ENCODE measurements at regions not wholly inside any gene's neighbourhood (a gene's known extent, or its start where the extent isn't known, plus 50 kb on each side); places are given as distances from the start of the nearest gene placed in this dataset.
"Not testable (repeated sequence)": the region's sequence is repeated elsewhere in the genome, so short reads cannot be mapped to it uniquely, and the experiment has no call there.

DNA sequence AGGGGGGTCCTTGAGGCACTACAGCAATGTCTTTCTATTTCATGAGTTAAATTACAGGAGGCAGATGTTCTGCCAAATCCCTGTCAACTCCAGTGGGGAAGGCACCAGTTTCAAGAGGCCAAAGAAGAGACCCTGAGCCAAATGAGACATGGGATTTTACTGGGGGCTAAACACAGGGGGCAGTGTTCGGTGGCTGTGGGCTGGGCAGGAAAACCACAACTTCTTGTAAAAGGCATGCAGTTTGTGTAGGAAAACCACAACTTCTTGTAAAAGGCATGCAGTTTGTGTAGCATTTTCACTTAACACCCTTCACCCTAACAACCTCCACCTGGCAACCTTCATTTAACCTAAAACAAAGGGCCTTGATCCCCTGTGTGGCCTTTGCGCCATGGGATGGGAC lies 61.0 kb downstream of the POLR2M start:
- DNase-seq = no peak

DNA sequence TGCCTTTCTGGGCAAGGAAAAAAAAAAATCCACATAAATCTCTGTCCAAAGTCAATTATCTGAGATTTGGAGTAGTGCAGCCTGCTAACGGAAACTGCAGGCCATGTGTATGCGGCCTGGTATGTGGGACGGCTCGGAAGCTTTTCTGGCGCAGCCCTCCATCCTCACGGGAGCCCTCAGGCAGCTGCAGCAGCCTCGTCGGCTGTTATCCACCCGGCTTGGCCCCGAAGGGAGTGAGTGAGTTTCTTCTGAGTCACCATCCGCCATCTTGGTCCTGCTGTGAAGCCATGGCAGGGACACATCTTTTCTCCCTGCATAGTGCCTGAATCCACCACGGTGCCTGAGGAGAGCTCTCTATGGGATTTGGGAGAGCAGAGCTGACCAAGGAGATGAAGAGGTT lies 62.8 kb downstream of the POLR2M start:
- no peak for DNase-seq

DNA sequence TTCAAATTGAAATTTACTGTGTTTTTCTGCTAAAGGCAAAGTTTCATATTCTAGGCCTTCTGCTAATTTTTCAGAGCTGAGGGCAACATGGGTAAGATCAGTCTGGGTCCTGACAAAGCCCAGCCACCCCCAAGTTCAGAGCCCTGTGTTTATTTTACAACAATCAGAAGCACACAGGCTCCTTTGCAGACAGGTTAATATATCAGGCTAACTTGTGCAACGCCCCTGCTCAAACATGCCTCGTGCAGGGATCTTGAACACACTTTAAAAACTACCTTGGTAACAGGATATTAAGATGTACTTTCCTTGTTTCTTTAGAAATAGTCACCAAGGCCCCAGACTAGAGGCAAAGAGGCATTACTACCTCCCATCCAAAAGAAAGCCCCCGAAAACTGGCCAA lies 64.0 kb downstream of the POLR2M start:
- DNase-seq = no peak

DNA sequence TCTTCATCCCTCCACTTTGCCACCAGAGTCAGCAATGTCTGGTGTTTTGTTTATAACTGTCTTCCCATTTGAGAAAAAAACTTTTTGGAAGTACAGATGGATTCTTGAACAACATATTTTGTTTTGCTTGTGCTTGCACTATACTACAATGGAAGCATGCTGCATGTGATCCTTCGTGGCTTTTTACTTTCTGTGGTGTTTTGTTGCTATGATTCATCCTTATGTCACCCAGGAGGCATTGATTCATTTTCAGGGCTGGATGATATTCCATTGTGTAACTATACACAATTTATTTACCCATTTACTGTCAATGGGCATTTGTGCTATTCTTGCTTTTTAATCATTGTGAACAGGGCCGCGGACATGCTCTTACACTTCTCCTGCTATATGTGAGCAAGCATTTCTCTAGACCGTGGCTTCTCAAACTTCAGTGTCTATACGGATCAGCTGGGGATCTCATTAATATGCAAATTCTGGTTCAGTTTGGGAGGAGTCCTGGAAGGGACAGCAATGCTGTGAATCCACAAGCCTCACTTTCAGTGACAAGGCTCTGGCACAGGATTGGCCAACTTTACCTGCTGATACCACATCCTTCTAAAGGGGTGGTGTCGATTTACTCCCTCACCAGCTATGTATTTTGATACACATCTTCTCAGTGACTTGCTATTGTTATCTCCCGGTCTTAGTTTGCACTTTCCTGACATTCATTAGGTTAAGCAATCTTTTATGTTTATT lies 65.9 kb downstream of the POLR2M start:
- no peak for DNase-seq

DNA sequence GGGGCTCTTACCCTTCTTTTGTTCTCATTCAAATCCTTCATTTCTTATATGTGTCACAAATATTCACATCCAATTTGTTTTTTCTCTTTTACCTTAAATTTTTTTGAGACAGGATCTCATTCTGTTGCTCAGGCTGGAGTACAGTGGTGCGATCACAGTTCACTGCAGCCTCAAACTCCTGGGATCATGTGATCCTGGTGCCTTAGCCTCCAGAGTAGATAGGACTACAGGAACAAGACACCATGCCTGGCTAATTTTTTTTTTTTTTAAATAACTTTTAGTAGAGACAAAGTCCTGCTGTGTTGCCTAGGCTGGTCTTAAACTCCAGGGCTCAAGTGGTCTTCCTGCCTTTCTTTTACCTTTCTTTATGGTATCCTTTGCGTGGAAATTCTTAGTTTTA lies 66.5 kb downstream of the POLR2M start:
- DNase-seq = no peak

DNA sequence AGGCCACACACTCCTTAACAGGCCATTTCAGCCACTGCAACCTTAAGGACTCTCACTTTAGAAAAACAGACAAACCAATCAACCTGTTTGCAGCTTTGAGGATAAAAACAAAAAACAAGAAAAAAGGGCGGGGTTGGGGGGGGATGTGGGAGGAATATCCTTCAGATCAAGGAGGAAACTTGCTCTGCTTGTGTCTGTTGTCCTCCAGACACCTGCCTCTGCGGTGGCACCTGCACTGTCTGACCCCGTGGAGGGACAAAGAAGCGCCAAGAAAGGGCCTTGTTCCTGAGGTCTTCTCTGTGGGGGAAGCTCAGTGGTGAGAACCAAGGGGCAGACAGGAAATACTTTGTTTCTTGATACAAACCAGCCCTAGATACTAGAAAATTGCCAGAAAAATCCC lies 70.5 kb downstream of the POLR2M start:
- DNase-seq = no peak

DNA sequence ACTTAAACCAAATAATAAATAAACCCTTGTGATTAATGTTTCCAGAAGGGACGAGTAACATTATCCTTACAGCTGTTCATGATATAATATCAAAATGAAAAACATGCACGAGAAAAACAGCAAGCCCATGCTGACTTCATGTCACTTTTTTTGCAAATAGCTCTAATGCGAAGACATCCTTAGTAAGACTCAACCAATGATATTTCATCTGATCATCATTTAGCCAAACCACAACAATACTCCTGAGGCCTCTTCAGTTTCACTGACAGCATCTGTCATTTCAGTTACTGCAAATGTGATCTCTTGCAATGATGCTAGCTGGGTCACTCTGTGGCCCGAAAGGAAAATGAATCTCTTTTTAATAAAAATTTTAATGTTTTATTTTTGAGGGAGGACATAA lies 74.0 kb downstream of the POLR2M start:
- no peak for DNase-seq

DNA sequence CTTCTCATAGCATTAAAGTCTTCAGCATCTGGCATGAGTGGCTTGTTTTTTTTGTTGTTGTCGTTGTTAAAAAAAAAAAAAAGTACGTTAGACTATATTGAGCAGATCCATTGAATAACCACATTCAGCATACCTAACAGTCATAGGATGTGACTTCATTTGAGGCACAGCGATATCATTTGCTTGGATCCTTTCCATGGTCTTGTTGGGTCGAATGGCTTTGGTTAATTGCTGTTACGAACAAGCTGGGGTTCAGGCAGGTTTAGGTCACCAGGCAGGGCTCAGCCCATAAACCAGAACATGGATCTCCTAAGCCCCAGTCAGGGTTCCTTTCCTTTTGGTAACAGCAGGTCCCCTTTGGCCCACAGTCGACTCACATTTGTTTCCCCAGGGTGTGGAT lies 76.2 kb downstream of the POLR2M start:
- DNase-seq = no peak

DNA sequence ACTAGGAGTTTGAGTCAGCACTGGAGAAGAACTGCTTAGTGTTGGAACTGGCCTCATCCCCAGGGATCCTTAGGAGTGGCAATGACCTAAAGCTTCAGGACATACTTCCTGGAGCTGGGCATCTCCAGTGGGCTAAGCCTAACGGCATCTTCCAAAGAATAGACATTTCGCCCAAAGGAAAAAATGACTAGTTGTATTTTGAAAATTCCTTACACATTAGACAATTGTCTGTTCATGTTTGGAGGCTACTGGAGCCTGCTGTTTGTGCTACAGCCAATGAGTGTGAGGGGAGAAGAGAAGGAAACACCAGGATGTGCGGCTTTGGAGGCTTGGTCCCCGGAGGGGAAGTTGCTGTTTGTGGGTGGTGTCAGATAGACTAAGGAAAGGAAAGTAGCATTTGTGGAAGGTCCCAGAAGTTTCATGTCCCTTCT lies 77.6 kb downstream of the POLR2M start:
- DNase-seq = peak; percentile 37

DNA sequence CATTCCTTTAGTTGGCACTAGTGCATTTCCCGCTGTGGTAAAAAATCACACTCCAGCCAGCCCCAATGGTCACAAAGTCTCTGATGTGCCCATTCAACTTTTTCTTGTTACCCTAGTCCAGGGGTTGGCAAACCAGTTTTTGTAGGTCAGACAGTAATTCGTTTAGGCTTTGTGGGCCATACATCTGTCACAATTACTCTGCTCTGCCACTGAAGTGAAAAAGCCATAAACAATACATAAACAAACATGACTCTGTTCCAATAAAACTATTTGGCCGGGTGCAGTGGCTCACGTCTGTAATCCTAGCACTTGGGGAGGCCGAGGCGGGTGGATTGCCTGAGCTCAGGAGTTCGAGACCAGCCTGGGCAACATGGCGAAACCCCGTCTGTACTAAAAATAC lies 78.5 kb downstream of the POLR2M start:
- DNase-seq = no peak

DNA sequence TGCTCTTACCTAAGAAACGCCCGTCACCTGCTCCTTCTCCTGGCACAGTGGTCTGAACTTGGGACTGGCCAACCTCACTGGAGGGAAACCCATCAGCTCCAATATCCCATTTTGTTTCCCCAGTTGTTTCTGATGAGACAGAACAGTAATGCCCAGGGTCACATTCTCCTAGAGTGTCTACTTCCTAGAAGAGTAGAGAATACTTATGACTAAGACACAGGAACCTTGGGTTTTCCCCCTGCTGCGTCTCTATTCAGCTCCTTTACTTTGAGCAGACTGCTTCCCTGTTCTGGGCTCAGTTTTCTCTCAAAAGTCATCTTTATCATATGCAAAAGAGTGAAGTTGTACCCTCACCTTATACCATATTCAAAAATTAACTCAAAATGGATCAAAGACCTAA lies 79.4 kb downstream of the POLR2M start:
- DNase-seq = no peak

DNA sequence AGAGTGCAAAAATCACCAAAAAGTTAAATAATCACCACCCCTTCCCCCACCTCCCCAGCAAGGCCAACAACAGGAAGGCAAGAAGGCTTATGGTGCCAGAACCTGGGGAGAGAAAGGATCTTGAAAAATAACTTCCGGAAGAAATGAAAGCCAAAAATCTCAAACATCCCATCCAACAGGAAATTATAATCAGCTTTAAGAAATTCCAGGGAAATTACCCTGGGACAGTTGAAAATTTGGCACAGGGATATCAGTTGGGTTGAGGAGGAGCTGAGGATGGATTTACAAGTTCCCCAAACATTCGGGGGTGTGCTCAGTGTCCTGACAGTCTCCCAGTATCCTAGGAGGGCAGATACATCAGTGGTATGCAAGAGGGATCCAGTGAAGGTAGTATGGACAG lies 82.7 kb downstream of the POLR2M start:
- DNase-seq = no peak

DNA sequence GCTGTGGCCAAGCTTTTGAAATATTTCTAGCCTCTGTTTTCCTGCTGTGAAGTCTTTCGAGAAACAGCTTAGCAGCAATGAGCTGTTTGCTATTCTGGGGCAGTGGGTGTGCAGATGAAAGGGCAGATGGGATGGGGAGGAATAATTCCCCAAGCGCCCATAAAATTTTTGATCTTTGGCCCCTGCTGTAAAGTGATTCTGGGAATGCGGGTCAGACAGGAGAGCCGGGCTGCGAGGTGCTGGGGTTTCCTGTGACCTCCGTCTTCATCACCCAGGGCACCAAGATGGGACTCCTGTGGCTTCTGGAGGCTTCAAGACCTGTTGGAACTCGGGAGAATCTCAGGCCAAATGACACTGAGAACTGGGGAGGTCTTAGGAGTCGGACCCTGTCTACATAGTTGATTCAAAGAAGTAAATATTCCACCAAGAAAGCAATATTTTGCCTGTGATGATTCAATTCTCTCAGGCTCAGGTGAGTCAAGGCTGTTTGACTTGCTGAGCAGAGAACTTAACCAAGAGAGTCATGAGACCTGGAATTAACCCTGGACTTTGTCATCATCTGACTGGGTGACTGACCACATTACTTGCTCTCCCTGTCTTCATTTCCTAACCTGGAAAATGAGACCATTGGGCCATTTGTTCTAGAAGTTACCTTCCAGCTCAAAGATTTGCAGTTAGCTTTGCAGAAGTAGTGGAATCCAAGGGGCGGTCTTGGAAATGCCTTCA lies 86.4 kb downstream of the POLR2M start:
- no peak for DNase-seq

DNA sequence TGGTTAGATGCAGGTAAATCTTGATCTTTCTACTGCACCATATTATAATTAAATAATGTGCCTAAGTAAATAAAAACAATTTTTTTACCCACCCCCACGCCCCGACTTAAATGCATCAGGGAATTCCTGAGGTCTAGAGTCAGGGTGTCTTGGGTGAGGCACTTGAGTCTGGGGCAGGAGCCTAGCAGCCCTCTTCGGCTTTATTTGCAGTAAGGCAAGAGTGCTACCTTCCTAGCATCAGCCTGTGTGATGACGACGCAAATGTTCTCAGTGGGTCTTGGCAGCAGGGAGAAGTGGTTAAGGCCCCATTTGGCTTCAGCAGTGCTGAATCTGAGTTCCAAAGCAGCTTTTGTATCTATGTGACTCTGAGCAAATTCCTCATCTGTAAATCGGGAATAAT lies 88.7 kb downstream of the POLR2M start:
- DNase-seq = no peak

DNA sequence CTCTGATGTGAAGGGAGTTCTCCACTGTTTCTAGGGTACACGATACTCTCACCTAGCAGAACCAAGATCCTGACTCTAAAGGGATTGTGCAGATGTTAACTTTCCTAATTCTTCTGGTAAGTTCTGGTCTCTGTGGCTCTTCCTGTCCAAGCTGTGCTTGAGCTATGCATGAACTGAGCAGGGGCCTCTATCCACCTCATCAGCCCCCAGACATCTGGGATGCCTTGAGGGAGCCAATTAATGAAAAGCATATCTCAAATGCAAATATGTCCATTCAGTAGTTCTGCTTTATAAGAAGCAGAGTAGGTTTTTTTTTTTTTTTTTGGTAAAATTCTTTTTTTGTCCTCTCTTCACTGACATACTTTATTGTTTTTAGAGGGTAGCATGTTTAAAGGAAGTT lies 89.6 kb downstream of the POLR2M start:
- no peak for DNase-seq

DNA sequence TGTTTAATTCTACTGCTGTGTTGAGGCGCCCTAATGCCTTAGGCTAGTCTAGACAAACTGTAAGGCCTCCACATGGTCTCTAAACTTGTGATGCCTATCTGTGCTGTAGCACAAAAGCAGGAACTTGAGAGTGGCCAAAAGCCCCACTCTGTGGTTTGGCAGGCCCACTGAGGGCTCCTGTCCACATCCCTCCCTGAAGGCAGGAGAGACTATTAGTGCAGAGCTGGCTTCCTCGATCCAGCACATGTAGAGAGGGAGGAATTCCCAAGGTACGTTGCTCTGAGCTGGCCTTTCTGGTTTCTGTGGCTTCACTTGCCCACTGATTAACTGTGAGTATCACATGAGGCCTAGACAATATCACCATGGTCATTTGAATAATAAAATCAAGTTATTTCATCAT lies 90.6 kb downstream of the POLR2M start:
- DNase-seq = no peak

DNA sequence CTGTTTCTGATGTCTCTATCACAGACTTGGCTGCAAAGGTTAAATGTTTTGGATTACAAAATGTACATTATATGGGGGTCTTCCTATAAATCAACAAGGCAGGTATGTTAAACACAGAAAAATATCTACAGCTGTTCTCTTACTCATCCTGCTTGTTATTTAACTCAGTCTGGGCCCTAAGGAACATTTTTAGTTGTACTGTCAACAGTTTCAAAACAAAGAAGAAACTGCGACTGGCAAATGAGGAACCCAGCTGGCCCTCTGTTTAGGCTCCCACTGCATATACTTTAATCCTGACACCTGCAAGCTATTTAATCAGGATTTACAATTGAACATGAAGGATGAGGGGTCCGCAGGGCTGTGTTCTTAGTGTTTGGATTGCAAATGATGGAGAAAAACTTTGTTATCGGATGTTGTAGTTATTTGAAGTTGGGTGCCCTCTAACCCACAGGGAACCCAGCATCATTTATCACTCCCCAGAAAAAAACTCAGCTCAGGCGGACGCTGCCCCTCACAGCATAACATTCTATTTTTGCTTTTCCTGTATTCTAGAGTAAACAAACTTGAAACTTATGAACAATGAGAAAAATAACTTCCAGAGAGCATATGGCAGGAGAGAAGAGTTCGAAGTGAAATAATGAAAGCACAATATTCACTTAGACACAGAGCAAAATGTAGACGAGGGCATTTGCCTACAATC lies 91.2 kb downstream of the POLR2M start:
- DNase-seq = no peak

DNA sequence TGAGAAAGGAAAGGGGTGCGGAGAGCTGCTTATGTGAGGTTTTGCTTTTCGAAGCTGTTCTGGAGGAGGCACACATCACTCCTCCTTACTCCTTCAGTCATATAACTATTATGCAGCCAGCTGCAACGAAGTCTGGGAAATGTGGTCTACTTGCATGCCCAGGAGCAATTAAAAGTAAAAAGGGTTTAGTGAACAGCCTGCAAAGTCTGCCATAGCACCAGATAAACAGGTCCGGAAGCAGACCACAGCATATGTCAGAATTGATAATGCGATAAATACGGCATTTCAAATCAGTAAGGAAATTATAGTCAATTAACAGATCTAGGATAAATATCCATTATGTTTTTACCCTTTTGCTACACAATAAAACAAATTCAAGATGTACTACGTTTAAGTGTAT lies 99.5 kb downstream of the POLR2M start:
- DNase-seq = no peak

DNA sequence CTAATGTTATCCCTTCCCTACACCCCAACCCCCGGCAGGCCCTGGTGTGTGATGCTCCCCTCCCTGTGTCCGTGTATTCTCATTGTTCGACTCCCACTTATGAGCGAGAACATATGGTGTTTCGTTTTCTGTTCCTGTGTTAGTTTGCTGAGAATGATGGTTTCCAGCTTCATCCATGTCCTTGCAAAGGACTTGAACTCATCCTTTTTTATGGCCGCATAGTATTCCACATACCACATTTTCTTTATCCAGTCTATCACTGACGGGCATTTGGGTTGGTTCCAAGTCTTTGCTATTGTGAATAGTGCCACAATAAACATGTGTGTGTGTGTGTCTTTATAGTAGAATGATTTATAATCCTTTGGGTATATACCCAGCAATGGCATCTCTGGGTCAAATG lies 102.8 kb downstream of the POLR2M start:
- DNase-seq = not testable (repeated sequence)

DNA sequence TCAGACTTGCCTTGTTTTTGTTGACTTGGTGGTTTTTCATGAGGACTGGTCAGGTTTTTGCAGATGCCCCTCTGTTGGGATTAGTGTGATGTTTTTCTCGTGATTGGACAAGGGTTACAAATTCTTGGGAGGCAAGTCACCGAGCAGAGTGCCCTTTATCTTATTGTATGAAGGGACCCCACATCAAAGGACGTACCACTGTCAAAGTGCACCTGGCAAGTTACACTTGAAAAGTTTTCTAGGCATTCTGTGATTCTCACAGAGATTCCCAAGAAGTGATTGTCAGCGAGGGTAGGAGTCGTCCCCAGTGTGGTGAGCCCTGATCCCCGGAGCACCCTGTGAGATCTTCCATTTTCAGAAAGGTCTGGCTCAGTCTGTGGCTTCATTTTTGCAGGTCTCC lies 110.1 kb downstream of the POLR2M start:
- DNase-seq = no peak

DNA sequence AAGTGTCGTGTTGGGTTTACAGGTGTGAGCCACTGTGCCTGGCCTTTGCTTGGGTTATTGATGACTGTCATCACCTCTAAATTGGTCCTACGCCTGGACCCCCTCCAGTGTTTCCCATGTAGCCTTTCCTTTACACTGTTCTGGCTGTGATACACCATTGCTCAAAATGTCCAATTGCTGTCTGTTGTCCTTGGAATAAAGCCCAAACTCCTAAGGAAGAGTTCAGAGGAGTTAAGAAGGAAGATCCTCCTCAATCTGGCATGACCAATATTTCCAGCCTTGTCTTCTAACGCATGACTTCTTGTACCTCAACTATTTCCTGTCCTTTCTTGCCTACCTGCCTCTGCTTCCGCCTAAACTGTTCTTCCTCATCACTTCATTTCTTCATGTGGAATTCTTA lies 113.1 kb downstream of the POLR2M start:
- DNase-seq = no peak

DNA sequence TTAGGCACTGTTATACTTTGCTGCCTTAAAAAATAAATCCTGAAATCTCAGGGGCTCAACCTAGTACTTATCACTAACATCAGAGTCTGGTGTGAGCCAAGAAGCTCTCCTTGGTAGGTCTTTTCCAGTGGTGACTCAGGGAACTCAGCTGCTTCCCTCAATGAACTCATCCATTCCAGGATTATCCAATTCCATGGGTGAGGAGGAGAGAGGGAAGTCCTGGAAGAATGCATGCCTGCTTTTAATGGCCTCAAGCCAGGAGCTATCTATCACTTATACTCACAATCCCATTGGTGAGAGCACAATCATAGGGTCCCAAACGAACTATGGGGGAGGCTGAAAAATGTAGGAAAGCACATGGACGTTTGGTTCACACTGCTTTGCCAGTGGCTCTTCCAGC lies 113.6 kb downstream of the POLR2M start:
- DNase-seq = no peak

DNA sequence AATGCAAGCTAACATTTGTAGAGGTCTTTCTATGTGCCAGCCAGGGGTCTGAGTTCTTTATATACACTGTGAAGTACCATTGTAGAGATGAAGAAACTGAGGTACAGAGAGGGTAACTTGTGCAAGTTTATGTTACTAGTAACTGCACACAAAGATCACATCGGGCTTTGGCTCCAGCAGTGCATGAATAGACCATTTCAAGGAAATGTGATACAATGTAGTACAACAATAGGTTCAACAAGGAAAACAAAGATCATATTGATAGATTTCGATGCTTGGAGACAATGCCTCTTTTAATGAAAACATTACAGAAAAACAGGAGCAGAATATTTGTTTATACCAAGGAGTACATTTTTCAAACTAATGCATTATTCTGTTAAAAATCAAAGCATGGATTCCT lies 115.3 kb downstream of the POLR2M start:
- DNase-seq = no peak

DNA sequence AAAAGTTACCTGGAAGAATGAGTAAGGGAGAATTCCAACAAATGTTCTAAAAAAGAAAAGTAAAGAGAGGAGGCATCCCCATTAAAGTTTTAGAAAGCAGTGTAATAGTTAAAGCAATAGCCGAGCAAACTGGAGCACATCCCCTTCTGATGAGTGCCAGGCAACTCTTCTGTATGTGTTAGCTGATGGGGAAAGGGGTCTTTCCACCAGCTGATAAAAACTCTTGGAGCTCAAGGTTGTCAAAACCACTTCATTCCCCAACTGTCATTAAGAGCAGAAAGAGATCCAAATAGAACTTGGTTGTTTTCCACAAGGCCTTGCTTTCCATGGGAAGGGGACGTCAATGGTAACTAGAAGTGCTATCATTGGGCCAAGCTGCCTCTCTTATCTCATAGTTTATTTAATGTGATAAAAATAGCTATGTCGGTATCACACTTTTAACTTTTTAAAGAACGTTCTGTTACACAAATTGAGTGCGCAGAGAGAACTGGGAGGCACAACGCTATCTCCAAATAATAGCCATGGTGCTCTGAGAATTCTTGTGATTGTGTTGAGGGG lies 116.9 kb downstream of the POLR2M start:
- DNase-seq = no peak

Data from GOT3 (cell line).